Sigmoid colon (tissue), 6 donors: ENCODE measurements at regions not wholly inside any gene's neighbourhood (a gene's known extent, or its start where the extent isn't known, plus 50 kb on each side); places are given as distances from the start of the nearest gene placed in this dataset.

Source experiments
- DNase-seq: peaks from one replicate; pipeline ENCODE4 v3.0.0-alpha.2; 2019
- H3K27ac ChIP-seq, 4 donors: fragments of 200-600 bp; sonication (generic); one replicate each; pipeline ENCODE4 v1.5.1; 2016 to 2019; ENCODE audit warnings: mild to moderate bottlenecking in 1 of 4
- H3K27me3 ChIP-seq, 3 donors: fragments of 200-600 bp; sonication (generic); one replicate each; pipeline ENCODE4 v1.5.1; 2019; ENCODE audit warnings: mild to moderate bottlenecking in 1 of 3
- H3K36me3 ChIP-seq, 4 donors: fragments of 200-600 bp; sonication (generic); one replicate each; pipeline ENCODE4 v1.5.1; 2016 to 2019
- H3K4me1 ChIP-seq, 4 donors: fragments of 200-600 bp; sonication (generic); one replicate each; pipeline ENCODE4 v1.5.1; 2017 to 2019
- H3K4me3 ChIP-seq, 4 donors: fragments of 200-600 bp; sonication (generic); one replicate each; pipeline ENCODE4 v1.5.1; 2017 to 2019; ENCODE audit warnings: mild to moderate bottlenecking in 2 of 4, moderate library complexity in 1 of 4
- H3K9me3 ChIP-seq, 4 donors: fragments of 200-600 bp in 3 of 4; sonication (generic) in 3 of 4; one replicate each; pipeline versions ENCODE4 v1.5.1 to v1.6.1; 2013 to 2019
- EP300 ChIP-seq, 4 donors: sonication (generic); formaldehyde crosslinking; IDR thresholded peaks; one replicate each; pipeline ENCODE4 v1.6.1; 2017; ENCODE audit warnings: antibody characterized with exemption in 4 of 4
- POLR2A ChIP-seq, 2 donors: fragments of 450-650 bp; IDR thresholded peaks; one replicate each; pipeline ENCODE4 v1.6.1; 2016; ENCODE audit warnings: antibody characterized with exemption in 2 of 2, mild to moderate bottlenecking in 2 of 2, moderate library complexity in 2 of 2
- POLR2AphosphoS5 ChIP-seq, 4 donors: sonication (generic); formaldehyde crosslinking; IDR thresholded peaks; one replicate each; pipeline ENCODE4 v1.6.1; 2017; ENCODE audit warnings: antibody characterized with exemption in 4 of 4
- WGBS, 2 donors: extraction: QIAGEN DNeasy Blood & Tissue Kit; methylation state at CpG; one replicate each; pipeline ENCODE4 v1.1.7; 2013; 5-methylcytosine and 5-hydroxymethylcytosine counted together
- intact Hi-C: fragments of 100-400 bp; cut with DNase I; formaldehyde crosslinking; loops from one replicate; pipeline ENCODE4 v1.15.1; 2023
- TF ChIP-seq, protein P1 (sequence below), 4 experiments: fragments of 450-650 bp in 3 of 4; fragments of 200-600 bp in 1 of 4; IDR thresholded peaks; one replicate each; pipeline ENCODE4 v1.5.1; 2016 to 2019; ENCODE audit warnings: antibody characterized with exemption in 4 of 4, mild to moderate bottlenecking in 3 of 4, moderate library complexity in 2 of 4
- donor health status: healthy with polysubstance abuse.
- donor health status: healthy.

DNA sequence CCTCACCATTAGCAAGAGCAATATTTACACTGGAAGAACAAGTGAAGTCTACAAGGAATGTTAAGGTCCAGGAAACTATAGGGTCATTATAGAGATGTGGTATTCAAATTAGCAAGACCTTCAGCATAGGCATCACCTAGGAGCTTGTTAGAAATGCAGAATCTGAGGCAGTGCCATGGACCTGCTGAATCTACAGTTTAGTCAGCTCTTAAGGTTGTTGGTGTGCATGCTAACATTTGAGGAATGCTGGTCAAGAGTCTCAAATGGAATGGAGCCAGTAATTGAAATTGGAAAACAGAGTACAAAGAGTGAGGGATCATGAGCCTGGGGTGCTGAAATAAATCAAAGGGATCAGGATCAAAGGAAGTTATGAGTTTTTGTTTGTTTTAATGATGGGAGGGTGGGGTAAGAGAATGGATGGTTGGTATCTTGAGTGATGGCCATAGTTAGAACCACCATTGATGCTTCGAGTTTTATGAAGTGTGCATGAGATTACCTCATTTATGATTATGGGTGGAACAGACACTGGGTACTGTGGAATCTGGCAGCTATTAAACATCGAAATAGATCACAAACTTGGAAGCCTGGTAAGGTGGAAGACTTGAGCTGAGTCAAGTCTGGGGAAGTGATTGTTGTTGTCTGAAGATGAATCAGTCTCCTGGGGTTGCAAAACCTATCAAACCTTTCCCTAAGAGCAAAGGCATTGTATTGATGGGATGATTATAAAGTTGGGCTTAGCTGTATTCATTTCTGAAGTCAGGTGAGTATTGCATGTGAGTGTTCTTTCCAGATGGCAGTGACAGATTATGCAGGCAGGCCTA, 323.3 kb upstream of the E2F7 start:
- 29 to 70% methylated on average over 2 of the region's 2 CpGs for WGBS, 2 donors
- H3K27me3 ChIP-seq: no peaks in the 10 kb centered on the region
- DNase-seq: no peak
- H3K4me3 ChIP-seq: no peak overlapping the region
- no peak overlapping the region for H3K27ac ChIP-seq
- intact Hi-C loops: no loop called here
- no peaks in the 10 kb centered on the region for H3K4me1 ChIP-seq
- TF ChIP-seq EP300 (IDR thresholded peaks at IDR 0.05) (no peak), POLR2A (IDR thresholded peaks at IDR 0.05) (no peak), POLR2AphosphoS5 (IDR thresholded peaks at IDR 0.05) (no peak)
- TF ChIP-seq, protein P1, sequence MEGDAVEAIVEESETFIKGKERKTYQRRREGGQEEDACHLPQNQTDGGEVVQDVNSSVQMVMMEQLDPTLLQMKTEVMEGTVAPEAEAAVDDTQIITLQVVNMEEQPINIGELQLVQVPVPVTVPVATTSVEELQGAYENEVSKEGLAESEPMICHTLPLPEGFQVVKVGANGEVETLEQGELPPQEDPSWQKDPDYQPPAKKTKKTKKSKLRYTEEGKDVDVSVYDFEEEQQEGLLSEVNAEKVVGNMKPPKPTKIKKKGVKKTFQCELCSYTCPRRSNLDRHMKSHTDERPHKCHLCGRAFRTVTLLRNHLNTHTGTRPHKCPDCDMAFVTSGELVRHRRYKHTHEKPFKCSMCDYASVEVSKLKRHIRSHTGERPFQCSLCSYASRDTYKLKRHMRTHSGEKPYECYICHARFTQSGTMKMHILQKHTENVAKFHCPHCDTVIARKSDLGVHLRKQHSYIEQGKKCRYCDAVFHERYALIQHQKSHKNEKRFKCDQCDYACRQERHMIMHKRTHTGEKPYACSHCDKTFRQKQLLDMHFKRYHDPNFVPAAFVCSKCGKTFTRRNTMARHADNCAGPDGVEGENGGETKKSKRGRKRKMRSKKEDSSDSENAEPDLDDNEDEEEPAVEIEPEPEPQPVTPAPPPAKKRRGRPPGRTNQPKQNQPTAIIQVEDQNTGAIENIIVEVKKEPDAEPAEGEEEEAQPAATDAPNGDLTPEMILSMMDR (IDR thresholded peaks at IDR 0.05): no peak
- no peaks in the 10 kb centered on the region for H3K9me3 ChIP-seq
- no peaks in the 10 kb centered on the region for H3K36me3 ChIP-seq

GRCh38 chr12:77387671-77388070, 322.3 kb upstream of the E2F7 start:
- DNase-seq: no peak
- intact Hi-C loops: no loop called here
- H3K4me3 ChIP-seq: no peak overlapping the region
- TF ChIP-seq POLR2AphosphoS5 (IDR thresholded peaks at IDR 0.05): no peak
- TF ChIP-seq POLR2A (IDR thresholded peaks at IDR 0.05): no peak
- TF ChIP-seq, protein P1 (IDR thresholded peaks at IDR 0.05): no peak
- no peak for TF ChIP-seq EP300 (IDR thresholded peaks at IDR 0.05)
- H3K9me3 ChIP-seq: no peaks in the 10 kb centered on the region
- H3K4me1 ChIP-seq: no peaks in the 10 kb centered on the region
- no peaks in the 10 kb centered on the region for H3K36me3 ChIP-seq
- H3K27me3 ChIP-seq: no peaks in the 10 kb centered on the region
- H3K27ac ChIP-seq: no peak overlapping the region
- WGBS, 2 donors: 65 to 81% methylated on average over 1 of the region's 1 CpG

GRCh38 chr12:77387214-77387613, 321.8 kb upstream of the E2F7 start:
- no peaks in the 10 kb centered on the region for H3K27me3 ChIP-seq
- TF ChIP-seq POLR2AphosphoS5 (IDR thresholded peaks at IDR 0.05): no peak
- TF ChIP-seq, protein P1 (IDR thresholded peaks at IDR 0.05): no peak
- no peak for TF ChIP-seq EP300 (IDR thresholded peaks at IDR 0.05)
- no peak for TF ChIP-seq POLR2A (IDR thresholded peaks at IDR 0.05)
- intact Hi-C loops: no loop called here
- 53% methylated on average over 3 of the region's 3 CpGs for WGBS, 2 donors
- no peak overlapping the region for H3K27ac ChIP-seq
- no peaks in the 10 kb centered on the region for H3K4me1 ChIP-seq
- H3K36me3 ChIP-seq: no peaks in the 10 kb centered on the region
- no peaks in the 10 kb centered on the region for H3K9me3 ChIP-seq
- H3K4me3 ChIP-seq: no peak overlapping the region
- DNase-seq: no peak

DNA sequence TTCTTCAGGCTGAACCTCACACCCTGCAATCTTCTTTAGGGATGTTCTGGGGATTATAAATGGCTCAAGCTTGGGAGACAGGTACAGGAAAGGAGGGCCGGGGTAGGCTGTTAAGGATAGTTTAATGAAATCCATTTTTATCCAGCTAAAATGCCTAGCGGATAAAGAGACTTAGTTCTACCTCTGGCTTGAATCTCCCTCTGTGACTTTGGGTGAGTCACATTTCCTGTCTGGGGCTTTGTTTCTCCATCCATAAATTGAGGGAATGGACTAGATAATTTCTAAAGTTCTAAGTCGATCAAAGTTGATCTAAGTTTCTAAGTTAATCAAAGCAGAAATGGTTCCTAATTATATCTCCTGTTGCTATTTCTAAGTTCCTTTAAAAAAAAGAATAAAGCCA, 319.6 kb upstream of the E2F7 start:
- no peaks in the 10 kb centered on the region for H3K27me3 ChIP-seq
- DNase-seq: no peak
- H3K4me1 ChIP-seq: no peaks in the 10 kb centered on the region
- TF ChIP-seq, protein P1 (IDR thresholded peaks at IDR 0.05): no peak
- no peak for TF ChIP-seq EP300 (IDR thresholded peaks at IDR 0.05)
- no peak for TF ChIP-seq POLR2A (IDR thresholded peaks at IDR 0.05)
- no peak for TF ChIP-seq POLR2AphosphoS5 (IDR thresholded peaks at IDR 0.05)
- no peaks in the 10 kb centered on the region for H3K9me3 ChIP-seq
- H3K4me3 ChIP-seq: no peak overlapping the region
- H3K36me3 ChIP-seq: no peaks in the 10 kb centered on the region
- WGBS, 2 donors: 88 to 89% methylated on average over 3 of the region's 3 CpGs
- intact Hi-C loops: no loop called here
- no peak overlapping the region for H3K27ac ChIP-seq
